ENCODE measurements at regions not wholly inside any gene's neighbourhood (a gene's known extent, or its start where the extent isn't known, plus 50 kb on each side); places are given as distances from the start of the nearest gene placed in this dataset.

DNA sequence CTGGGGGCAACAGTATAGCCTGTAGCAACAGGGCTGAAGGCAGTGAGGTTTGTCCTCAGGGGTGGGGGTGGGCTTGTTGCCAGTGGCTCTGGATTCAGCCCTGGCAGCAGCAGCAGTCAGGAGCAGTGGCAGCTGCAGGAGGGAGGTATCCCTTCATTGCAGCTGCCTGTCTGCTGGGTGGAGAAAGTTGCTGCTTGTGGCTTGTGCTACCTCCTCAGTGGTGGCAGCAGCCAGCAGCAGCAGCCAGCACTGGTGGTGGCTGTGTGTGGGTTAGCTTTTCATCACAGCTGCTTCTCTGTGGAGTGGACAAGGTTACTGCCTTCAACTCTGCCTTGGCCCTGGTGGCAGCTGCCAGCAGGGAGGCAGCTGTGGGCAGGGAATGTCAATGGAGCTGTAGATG lies 94.9 kb downstream of the ARL6IP6 start:
- TF ChIP-seq CTCF (IDR thresholded peaks at IDR 0.05) (no peak), POLR2A (IDR thresholded peaks at IDR 0.05) (no peak)

Data from Peyer's patch (tissue), 4 donors.